Erythroblast (primary cell): ENCODE measurements at regions not wholly inside any gene's neighbourhood (a gene's known extent, or its start where the extent isn't known, plus 50 kb on each side); places are given as distances from the start of the nearest gene placed in this dataset.

Experiments
- GATA1 ChIP-seq: IDR thresholded peaks from 2 replicates; pipeline ENCODE4 v1.6.1; 2011; ENCODE audit warnings: low read depth, mild to moderate bottlenecking, control low read depth, low read length, moderate library complexity
- POLR2A ChIP-seq: IDR thresholded peaks from 2 replicates; pipeline ENCODE4 v1.6.1; 2011; ENCODE audit warnings: mild to moderate bottlenecking, low read length

DNA sequence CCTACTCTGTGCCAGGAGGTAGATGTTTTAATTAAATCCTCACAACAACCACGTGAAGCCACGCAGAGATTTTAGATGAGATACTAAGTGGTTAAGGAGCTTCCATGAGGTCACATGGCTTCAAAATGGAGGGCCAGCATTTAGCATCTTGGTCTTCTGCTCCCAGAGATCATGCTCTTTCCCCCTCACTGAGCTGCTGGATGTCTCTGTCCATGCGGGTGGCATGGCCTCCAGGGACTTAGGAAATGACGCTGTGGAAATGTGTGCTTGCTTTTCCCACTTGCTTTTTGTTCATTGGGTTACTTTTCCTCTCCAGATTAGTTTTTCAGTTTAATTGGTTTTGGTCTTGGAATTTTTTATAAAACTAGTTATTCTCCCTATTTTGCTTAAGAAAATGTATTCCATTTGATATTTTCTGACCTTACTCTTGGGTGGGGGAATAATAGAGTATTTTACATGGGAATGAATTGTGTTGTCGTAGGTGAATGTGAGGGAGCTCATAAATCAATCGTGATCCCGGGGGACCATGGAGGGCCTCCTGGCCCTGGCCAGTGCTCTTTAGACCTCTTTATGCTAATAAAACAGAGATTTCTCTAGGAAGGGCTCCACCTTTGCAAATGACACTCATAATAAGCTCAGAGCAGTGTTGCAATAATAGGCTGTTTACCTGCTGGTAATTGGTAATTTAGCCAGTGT lies 376.0 kb upstream of the ONECUT1 start:
- TF ChIP-seq POLR2A (no peak), GATA1 (no peak)
